Endodermal cell (in vitro differentiated cells): ENCODE measurements at regions not wholly inside any gene's neighbourhood (a gene's known extent, or its start where the extent isn't known, plus 50 kb on each side); places are given as distances from the start of the nearest gene placed in this dataset.

Source experiments
- DNase-seq: peaks from one replicate; pipeline ENCODE4 v3.0.0-alpha.2; 2017
- H3K27ac ChIP-seq: 2 replicates; pipeline ENCODE4 v1.5.1; 2013; ENCODE audit warnings: mild to moderate bottlenecking, low read depth, low read length, moderate library complexity
- H3K27me3 ChIP-seq: 2 replicates; pipeline ENCODE4 v1.6.1; 2013; ENCODE audit warnings: mild to moderate bottlenecking, low read length, moderate library complexity; ENCODE audit not compliant: insufficient read depth, control insufficient read depth, poor library complexity, severe bottlenecking
- H3K36me3 ChIP-seq: 2 replicates; pipeline ENCODE4 v1.7.0; 2013; ENCODE audit warnings: mild to moderate bottlenecking, low read length, moderate library complexity; ENCODE audit not compliant: control insufficient read depth, insufficient read depth
- H3K4me1 ChIP-seq: one replicate; pipeline ENCODE4 v1.7.0; 2013; ENCODE audit warnings: low read length; ENCODE audit not compliant: control insufficient read depth, insufficient read depth
- H3K4me3 ChIP-seq: 2 replicates; pipeline ENCODE4 v1.5.1; 2013; ENCODE audit warnings: mild to moderate bottlenecking, low read length, moderate library complexity
- H3K9ac ChIP-seq: 2 replicates; pipeline ENCODE4 v1.6.1; 2013; ENCODE audit warnings: mild to moderate bottlenecking, low read length, moderate library complexity; ENCODE audit not compliant: poor library complexity, severe bottlenecking; ENCODE audit errors: extremely low read depth
- H3K9me3 ChIP-seq: 2 replicates; pipeline ENCODE4 v1.6.1; 2013; ENCODE audit warnings: mild to moderate bottlenecking, low read length, moderate library complexity; ENCODE audit not compliant: control insufficient read depth
- H3K27ac Mint-ChIP-seq: 2 replicates; pipeline ENCODE4 v1.8.0; 2020; ENCODE audit warnings: mixed read lengths
- H3K27me3 Mint-ChIP-seq: 2 replicates; pipeline ENCODE4 v1.8.0; 2021; ENCODE audit warnings: mild to moderate bottlenecking, mixed read lengths; ENCODE audit not compliant: insufficient read depth
- H3K36me3 Mint-ChIP-seq: 2 replicates; pipeline ENCODE4 v1.8.0; 2020; ENCODE audit warnings: low read depth, mixed read lengths
- H3K4me1 Mint-ChIP-seq: 2 replicates; pipeline ENCODE4 v1.8.0; 2020; ENCODE audit warnings: mixed read lengths
- H3K4me3 Mint-ChIP-seq: 2 replicates; pipeline ENCODE4 v1.8.0; 2020; ENCODE audit warnings: mild to moderate bottlenecking, moderate library complexity, mixed read lengths
- H3K9me3 Mint-ChIP-seq: 2 replicates; pipeline ENCODE4 v1.8.0; 2020; ENCODE audit warnings: mild to moderate bottlenecking, mixed read lengths
- CTCF ChIP-seq: fragments of 200-600 bp; sonication (generic); conservative IDR thresholded peaks from 2 replicates; pipeline ENCODE4 v1.5.0; 2021; ENCODE audit warnings: antibody characterized with exemption, mild to moderate bottlenecking
- WGBS, 2 experiments: methylation state at CpG; one replicate each; pipeline versions ENCODE4 v1.1.5 to v1.1.7; 2013; ENCODE audit warnings: missing lambda C conversion rate in 2 of 2, mixed read lengths in 1 of 2; ENCODE audit not compliant: insufficient coverage in 1 of 2, insufficient read length in 1 of 2; 5-methylcytosine and 5-hydroxymethylcytosine counted together

DNA sequence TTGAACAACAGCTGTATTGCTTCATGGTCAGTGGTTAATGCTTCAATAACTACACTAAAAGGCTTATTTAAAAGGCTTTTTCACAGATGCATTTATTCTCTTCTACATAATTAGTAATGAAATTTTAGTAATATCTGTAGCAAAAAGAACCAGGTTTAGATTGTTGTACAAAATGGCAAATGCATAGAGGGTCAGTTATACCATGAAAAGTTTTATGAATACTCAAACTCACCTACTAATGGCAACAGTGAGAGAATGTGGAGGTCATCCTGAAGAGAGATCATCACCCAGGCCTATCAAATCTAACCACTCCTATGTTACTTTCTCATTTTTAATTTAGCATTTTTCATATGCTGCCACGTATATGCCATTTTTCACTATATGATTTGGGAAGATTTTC, 444.3 kb upstream of the CDH9 start:
- no peaks in the 10 kb centered on the region for H3K4me1 ChIP-seq
- WGBS, 2 experiments, result no CpG with 5 or more reads among the region's 1 CpG
- H3K27ac ChIP-seq, result no peak overlapping the region
- Mint-ChIP-seq H3K36me3 (peaks cover 21% of the 10 kb centered on the region), H3K27me3 (no peaks in the 10 kb centered on the region), H3K4me3 (no peak overlapping the region), H3K27ac (no peak overlapping the region), H3K9me3 (peaks cover 8% of the 10 kb centered on the region), H3K4me1 (no peaks in the 10 kb centered on the region)
- H3K9ac ChIP-seq, result no peak overlapping the region
- no peak for TF ChIP-seq CTCF
- no peak for DNase-seq
- H3K4me3 ChIP-seq, result no peak overlapping the region
- H3K9me3 ChIP-seq, result peaks cover 1% of the 10 kb centered on the region
- no peaks in the 10 kb centered on the region for H3K27me3 ChIP-seq
- H3K36me3 ChIP-seq, result peaks cover 9% of the 10 kb centered on the region

GRCh38 chr5:27479859-27480258, 441.5 kb upstream of the CDH9 start:
- DNase-seq, result no peak
- H3K36me3 Mint-ChIP-seq, result peaks cover 49% of the 10 kb centered on the region
- Histone ChIP-seq H3K9ac (no peak overlapping the region), H3K27ac (no peak overlapping the region), H3K9me3 (peaks cover 29% of the 10 kb centered on the region), H3K4me1 (no peaks in the 10 kb centered on the region), H3K4me3 (no peak overlapping the region), H3K27me3 (no peaks in the 10 kb centered on the region), H3K36me3 (peaks cover 37% of the 10 kb centered on the region)
- TF ChIP-seq CTCF, result no peak
- peak overlapping the region; percentile 26 for H3K27ac Mint-ChIP-seq
- peaks cover 36% of the 10 kb centered on the region for H3K9me3 Mint-ChIP-seq
- no peaks in the 10 kb centered on the region for H3K27me3 Mint-ChIP-seq
- H3K4me3 Mint-ChIP-seq, result no peak overlapping the region
- no peaks in the 10 kb centered on the region for H3K4me1 Mint-ChIP-seq
- WGBS, 2 experiments, result 87% methylated on average over 4 of the region's 4 CpGs; no CpG with 5 or more reads in 1 of the 2 experiments

DNA sequence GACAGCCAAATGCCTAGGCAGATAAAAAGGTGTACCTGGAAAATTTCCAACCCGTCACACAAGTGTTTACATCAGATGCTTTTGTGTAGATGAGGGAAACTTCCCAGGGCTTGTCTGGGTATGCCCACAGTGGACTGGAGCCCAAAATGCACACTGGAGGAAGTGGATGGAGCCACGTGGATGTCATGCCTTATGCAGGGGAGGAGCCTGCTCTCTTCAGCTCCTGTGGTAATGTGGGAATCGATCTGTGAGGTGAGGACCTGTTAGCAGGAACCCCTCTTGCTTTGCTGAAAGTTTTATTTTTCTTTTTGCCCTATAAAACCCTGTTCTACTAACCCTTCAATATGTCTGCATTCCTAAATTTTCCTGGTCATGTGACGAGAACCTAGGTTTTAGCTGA, 439.2 kb upstream of the CDH9 start:
- no peaks in the 10 kb centered on the region for H3K4me1 ChIP-seq
- no peak overlapping the region for H3K27ac Mint-ChIP-seq
- peaks cover 39% of the 10 kb centered on the region for H3K9me3 Mint-ChIP-seq
- H3K4me3 ChIP-seq, result no peak overlapping the region
- WGBS, 2 experiments, result 92 to 96% methylated on average over 2 to 4 of the region's 4 CpGs
- no peaks in the 10 kb centered on the region for H3K4me1 Mint-ChIP-seq
- DNase-seq, result no peak
- H3K4me3 Mint-ChIP-seq, result no peak overlapping the region
- H3K36me3 ChIP-seq, result peaks cover 42% of the 10 kb centered on the region
- no peaks in the 10 kb centered on the region for H3K27me3 Mint-ChIP-seq
- H3K36me3 Mint-ChIP-seq, result peaks cover 50% of the 10 kb centered on the region
- TF ChIP-seq CTCF, result no peak
- no peaks in the 10 kb centered on the region for H3K27me3 ChIP-seq
- H3K27ac ChIP-seq, result no peak overlapping the region
- peaks cover 38% of the 10 kb centered on the region for H3K9me3 ChIP-seq
- no peak overlapping the region for H3K9ac ChIP-seq
